Nephron progenitor cell (in vitro differentiated cells): ENCODE measurements at regions not wholly inside any gene's neighbourhood (a gene's known extent, or its start where the extent isn't known, plus 50 kb on each side); places are given as distances from the start of the nearest gene placed in this dataset.

Source experiments
- DNase-seq: peaks from one replicate; pipeline ENCODE4 v3.0.0; 2021
- H3K27ac Mint-ChIP-seq: 2 replicates; pipeline ENCODE4 v1.8.0; 2021; ENCODE audit warnings: mild to moderate bottlenecking, moderate library complexity, mixed read lengths
- H3K27me3 Mint-ChIP-seq: 2 replicates; pipeline ENCODE4 v1.8.0; 2021; ENCODE audit warnings: mild to moderate bottlenecking, low read depth, mixed read lengths; ENCODE audit not compliant: poor library complexity
- H3K36me3 Mint-ChIP-seq: 2 replicates; pipeline ENCODE4 v1.8.0; 2021; ENCODE audit warnings: low read depth, mixed read lengths
- H3K4me1 Mint-ChIP-seq: 2 replicates; pipeline ENCODE4 v1.8.0; 2021; ENCODE audit warnings: mixed read lengths
- H3K4me3 Mint-ChIP-seq: 2 replicates; pipeline ENCODE4 v1.8.0; 2021; ENCODE audit warnings: mild to moderate bottlenecking, moderate library complexity, mixed read lengths
- H3K9me3 Mint-ChIP-seq: 2 replicates; pipeline ENCODE4 v1.8.0; 2021; ENCODE audit warnings: mild to moderate bottlenecking, moderate library complexity, mixed read lengths
- TF ChIP-seq, protein P1 (sequence below): fragments of 200-600 bp; sonication (generic); IDR thresholded peaks from 2 replicates; pipeline ENCODE4 v1.5.0; 2021; ENCODE audit warnings: antibody characterized with exemption

DNA sequence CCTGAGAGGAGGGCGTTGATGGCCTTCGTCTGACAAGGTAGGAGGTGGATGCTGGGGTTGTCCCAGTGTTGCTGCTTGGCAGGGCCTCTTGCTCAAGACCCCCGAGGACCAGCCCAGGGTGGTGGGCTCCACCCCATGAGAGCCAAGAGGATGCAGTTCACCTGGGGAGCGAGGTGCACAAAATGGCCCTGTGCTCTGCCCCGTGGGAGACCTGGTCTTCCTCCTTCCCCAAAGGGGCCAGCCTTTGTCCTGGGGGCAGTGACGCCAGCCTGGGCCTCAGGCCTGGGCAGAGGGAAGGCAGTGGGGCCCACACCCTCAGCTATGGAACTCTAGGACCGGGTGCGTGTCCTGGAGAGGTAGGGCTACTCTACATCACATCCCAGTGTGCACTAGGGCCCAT is 1233.3 kb downstream of the TBC1D22A start:
- Mint-ChIP-seq H3K4me3 (no peak overlapping the region), H3K27me3 (peaks cover 7% of the 10 kb centered on the region), H3K4me1 (peaks cover 9% of the 10 kb centered on the region), H3K36me3 (no peaks in the 10 kb centered on the region), H3K27ac (no peak overlapping the region), H3K9me3 (peaks cover 38% of the 10 kb centered on the region)
- TF ChIP-seq, protein P1, sequence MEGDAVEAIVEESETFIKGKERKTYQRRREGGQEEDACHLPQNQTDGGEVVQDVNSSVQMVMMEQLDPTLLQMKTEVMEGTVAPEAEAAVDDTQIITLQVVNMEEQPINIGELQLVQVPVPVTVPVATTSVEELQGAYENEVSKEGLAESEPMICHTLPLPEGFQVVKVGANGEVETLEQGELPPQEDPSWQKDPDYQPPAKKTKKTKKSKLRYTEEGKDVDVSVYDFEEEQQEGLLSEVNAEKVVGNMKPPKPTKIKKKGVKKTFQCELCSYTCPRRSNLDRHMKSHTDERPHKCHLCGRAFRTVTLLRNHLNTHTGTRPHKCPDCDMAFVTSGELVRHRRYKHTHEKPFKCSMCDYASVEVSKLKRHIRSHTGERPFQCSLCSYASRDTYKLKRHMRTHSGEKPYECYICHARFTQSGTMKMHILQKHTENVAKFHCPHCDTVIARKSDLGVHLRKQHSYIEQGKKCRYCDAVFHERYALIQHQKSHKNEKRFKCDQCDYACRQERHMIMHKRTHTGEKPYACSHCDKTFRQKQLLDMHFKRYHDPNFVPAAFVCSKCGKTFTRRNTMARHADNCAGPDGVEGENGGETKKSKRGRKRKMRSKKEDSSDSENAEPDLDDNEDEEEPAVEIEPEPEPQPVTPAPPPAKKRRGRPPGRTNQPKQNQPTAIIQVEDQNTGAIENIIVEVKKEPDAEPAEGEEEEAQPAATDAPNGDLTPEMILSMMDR = no peak
- DNase-seq = no peak

- DNase-seq = no peak
- TF ChIP-seq, protein P1 = no peak
- peaks cover 34% of the 10 kb centered on the region for H3K9me3 Mint-ChIP-seq
Measured at GRCh38 chr22:47995264-47995627, 1232.8 kb downstream of the TBC1D22A start.

GRCh38 chr22:47994601-47995263 is 1232.3 kb downstream of the TBC1D22A start:
- Mint-ChIP-seq H3K9me3 (peaks cover 36% of the 10 kb centered on the region), H3K4me3 (no peak overlapping the region), H3K36me3 (no peaks in the 10 kb centered on the region), H3K27ac (no peak overlapping the region), H3K27me3 (peaks cover 9% of the 10 kb centered on the region), H3K4me1 (peaks cover 9% of the 10 kb centered on the region)
- TF ChIP-seq, protein P1 = no peak
- DNase-seq = no peak

More at GRCh38 chr22:47995264-47995627, 1232.8 kb downstream of the TBC1D22A start:
- H3K27me3 Mint-ChIP-seq = peaks cover 7% of the 10 kb centered on the region
- peaks cover 9% of the 10 kb centered on the region for H3K4me1 Mint-ChIP-seq
- H3K27ac Mint-ChIP-seq = no peak overlapping the region
- H3K36me3 Mint-ChIP-seq = no peaks in the 10 kb centered on the region
- H3K4me3 Mint-ChIP-seq = no peak overlapping the region

DNA sequence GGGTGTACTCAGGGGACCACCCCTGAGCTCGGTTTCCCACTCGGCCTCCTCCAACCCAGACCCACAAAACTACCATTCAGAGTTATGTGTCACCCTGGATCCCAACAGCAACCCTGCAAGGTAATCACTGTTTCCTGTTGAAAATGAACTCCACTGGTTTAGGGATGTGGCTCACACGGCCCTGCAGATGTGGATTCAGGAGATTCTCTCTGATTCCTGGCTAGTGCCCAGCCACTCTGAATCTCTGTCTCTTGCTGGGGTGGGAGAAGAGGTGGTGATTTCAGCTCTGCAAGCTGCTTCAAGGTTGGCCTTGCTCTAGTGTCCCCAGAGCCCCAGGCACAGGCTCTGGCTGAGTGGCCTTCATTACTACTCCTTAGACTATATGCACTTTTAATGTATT is 1231.6 kb downstream of the TBC1D22A start:
- Mint-ChIP-seq H3K27ac (no peak overlapping the region), H3K4me1 (peaks cover 9% of the 10 kb centered on the region)
- DNase-seq = no peak

GRCh38 chr22:47990481-47990880 is 1228.0 kb downstream of the TBC1D22A start:
- DNase-seq = no peak
- H3K36me3 Mint-ChIP-seq = no peaks in the 10 kb centered on the region
- peaks cover 15% of the 10 kb centered on the region for H3K27me3 Mint-ChIP-seq
- no peaks in the 10 kb centered on the region for H3K4me1 Mint-ChIP-seq
- H3K27ac Mint-ChIP-seq = no peak overlapping the region
- TF ChIP-seq, protein P1 = no peak
- H3K4me3 Mint-ChIP-seq = no peak overlapping the region
- H3K9me3 Mint-ChIP-seq = peaks cover 58% of the 10 kb centered on the region

More for the DNA sequence above, 1231.6 kb downstream of the TBC1D22A start:
- Mint-ChIP-seq H3K36me3 (no peaks in the 10 kb centered on the region), H3K4me3 (no peak overlapping the region), H3K27me3 (peaks cover 9% of the 10 kb centered on the region), H3K9me3 (peaks cover 42% of the 10 kb centered on the region)
- TF ChIP-seq, protein P1 = no peak

DNA sequence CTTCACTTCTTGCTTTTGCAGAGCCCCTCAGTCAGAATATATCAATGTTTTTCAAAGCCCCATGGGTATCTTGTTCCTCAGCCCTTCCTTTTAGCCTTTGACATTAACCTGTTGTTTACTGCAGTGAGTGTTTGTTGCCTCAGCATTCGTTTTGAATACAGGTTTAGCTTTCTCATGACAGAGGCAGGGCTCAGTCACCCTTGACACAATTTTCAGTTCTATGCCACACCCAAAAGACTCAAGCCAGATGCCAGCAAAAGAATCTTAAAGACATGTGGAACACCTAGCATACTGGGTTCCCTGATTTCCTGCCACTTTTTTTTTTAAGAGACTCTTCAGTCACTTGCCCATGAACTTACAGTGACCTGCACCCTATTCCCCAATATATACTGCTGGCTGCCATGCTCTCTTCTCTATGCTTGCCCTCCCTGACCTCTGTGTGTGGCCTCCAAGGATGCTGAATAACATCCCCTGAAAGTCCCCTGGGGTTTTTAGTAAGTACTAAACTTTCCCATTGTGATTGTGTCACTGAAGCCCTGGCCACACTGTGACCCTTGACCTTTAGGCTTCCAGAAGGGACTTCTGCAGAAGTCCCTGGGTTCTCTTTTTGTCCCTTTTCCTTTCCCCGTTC is 1225.5 kb downstream of the TBC1D22A start:
- Mint-ChIP-seq H3K9me3 (peaks cover 38% of the 10 kb centered on the region), H3K4me3 (no peak overlapping the region), H3K4me1 (no peaks in the 10 kb centered on the region), H3K36me3 (no peaks in the 10 kb centered on the region), H3K27ac (no peak overlapping the region), H3K27me3 (peaks cover 15% of the 10 kb centered on the region)
- no peak for DNase-seq
- TF ChIP-seq, protein P1 = no peak
